Mucosa of descending colon (tissue), 3 donors: ENCODE measurements at regions not wholly inside any gene's neighbourhood (a gene's known extent, or its start where the extent isn't known, plus 50 kb on each side); places are given as distances from the start of the nearest gene placed in this dataset.
"Not testable (repeated sequence)": the region's sequence is repeated elsewhere in the genome, so short reads cannot be mapped to it uniquely, and the experiment has no call there.

ENCODE experiments used
- ATAC-seq: fragments of 200-7000 bp; cut with Tn5 transposase; one replicate; pipeline ENCODE4 v1.9.1; 2020; ENCODE audit warnings: mild to moderate bottlenecking, moderate library complexity
- DNase-seq, 3 donors: peaks; one replicate each; pipeline ENCODE4 v3.0.0-alpha.2; 2020
- H3K36me3 ChIP-seq: fragments of 200-600 bp; one replicate; pipeline ENCODE4 v1.8.0; 2021; ENCODE audit warnings: low read depth, mild to moderate bottlenecking
- H3K4me1 ChIP-seq: fragments of 200-600 bp; one replicate; pipeline ENCODE4 v1.8.0; 2021; ENCODE audit warnings: low read depth, mild to moderate bottlenecking
- H3K4me3 ChIP-seq: fragments of 200-600 bp; one replicate; pipeline ENCODE4 v1.8.0; 2021; ENCODE audit warnings: mild to moderate bottlenecking
- H3K9me3 ChIP-seq: fragments of 200-600 bp; one replicate; pipeline ENCODE4 v1.8.0; 2021; ENCODE audit warnings: mild to moderate bottlenecking
- CTCF ChIP-seq: fragments of 200-600 bp; IDR thresholded peaks from one replicate; pipeline ENCODE4 v1.8.0; 2022; ENCODE audit warnings: antibody characterized with exemption, mild to moderate bottlenecking
- intact Hi-C, 2 donors: fragments of 100-400 bp; cut with DNase I in 1 of 2; cut with micrococcal nuclease in 1 of 2; formaldehyde crosslinking; loops; one replicate each; pipeline versions ENCODE4 v1.11.0 to v1.11.1; 2022; cut with DNase I, micrococcal nuclease
- donor health status: DM: no; HTN: no; CAD: no; lungs with moderate emphysema.
- donor health status: DM: no; HTN: no; CAD: no.
- donor health status: DM: no; HTN: yes; CAD: no.

GRCh38 chr19:14277608-14278007 lies 71.6 kb upstream of the ADGRL1 start:
- intact Hi-C loops: no loop called here
- DNase-seq: no peak
- no peak for ATAC-seq
- Histone ChIP-seq H3K36me3 (no peaks in the 10 kb centered on the region), H3K4me3 (no peak overlapping the region), H3K9me3 (no peaks in the 10 kb centered on the region), H3K4me1 (no peaks in the 10 kb centered on the region)
- no peak for TF ChIP-seq CTCF

GRCh38 chr19:14275823-14276222 lies 69.9 kb upstream of the ADGRL1 start:
- ATAC-seq, H3K9me3 ChIP-seq, H3K36me3 ChIP-seq, DNase-seq, intact Hi-C loops, H3K4me1 ChIP-seq, H3K4me3 ChIP-seq: not testable (repeated sequence)

- no peak overlapping the region for H3K4me3 ChIP-seq
- ATAC-seq: no peak
- DNase-seq: no peak
- H3K9me3 ChIP-seq: no peaks in the 10 kb centered on the region
- TF ChIP-seq CTCF: no peak
- H3K4me1 ChIP-seq: no peaks in the 10 kb centered on the region
- intact Hi-C loops: no loop called here
- H3K36me3 ChIP-seq: no peaks in the 10 kb centered on the region
These were observed 66.7 kb upstream of the ADGRL1 start for GRCh38 chr19:14272623-14273022.

- intact Hi-C loops: no loop called here
- no peak for ATAC-seq
These were observed 65.9 kb upstream of the ADGRL1 start for GRCh38 chr19:14271840-14272239.

GRCh38 chr19:14270557-14270956 lies 64.6 kb upstream of the ADGRL1 start:
- H3K36me3 ChIP-seq, intact Hi-C loops, H3K4me3 ChIP-seq, ATAC-seq, H3K4me1 ChIP-seq, H3K9me3 ChIP-seq, DNase-seq: not testable (repeated sequence)

More at GRCh38 chr19:14271840-14272239, 65.9 kb upstream of the ADGRL1 start:
- H3K4me3 ChIP-seq: no peak overlapping the region
- H3K9me3 ChIP-seq: no peaks in the 10 kb centered on the region
- no peaks in the 10 kb centered on the region for H3K36me3 ChIP-seq
- TF ChIP-seq CTCF: no peak
- DNase-seq: no peak
- no peaks in the 10 kb centered on the region for H3K4me1 ChIP-seq

GRCh38 chr19:14267224-14267741 lies 61.3 kb upstream of the ADGRL1 start:
- H3K4me3 ChIP-seq: no peak overlapping the region
- intact Hi-C loops: no loop called here
- no peaks in the 10 kb centered on the region for H3K9me3 ChIP-seq
- ATAC-seq (no peak), DNase-seq (no peak)
- H3K36me3 ChIP-seq: no peaks in the 10 kb centered on the region
- no peaks in the 10 kb centered on the region for H3K4me1 ChIP-seq
- TF ChIP-seq CTCF: no peak

GRCh38 chr19:14266208-14266607 lies 60.2 kb upstream of the ADGRL1 start:
- H3K4me1 ChIP-seq, H3K36me3 ChIP-seq, ATAC-seq, DNase-seq, intact Hi-C loops, H3K4me3 ChIP-seq, H3K9me3 ChIP-seq: not testable (repeated sequence)
